ENCODE measurements at regions not wholly inside any gene's neighbourhood (a gene's known extent, or its start where the extent isn't known, plus 50 kb on each side); places are given as distances from the start of the nearest gene placed in this dataset.

DNA sequence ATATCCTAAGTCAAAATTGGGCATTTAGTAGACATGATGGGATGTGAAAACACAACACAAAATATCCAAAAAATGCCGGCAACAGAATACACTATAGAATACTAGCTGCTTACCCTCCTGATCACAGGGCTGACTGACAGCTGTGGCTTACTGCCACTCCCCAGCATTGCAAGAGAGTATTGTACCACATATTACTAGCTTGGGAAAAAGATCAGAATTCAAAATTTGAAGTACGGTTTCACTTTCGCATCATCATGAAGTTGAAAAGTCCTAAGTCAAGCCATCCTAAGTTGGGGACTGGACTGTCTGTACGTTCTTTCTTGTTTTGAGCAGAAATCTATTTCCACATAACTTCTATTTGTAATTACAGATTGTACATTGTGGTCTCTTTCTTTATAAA, 851.4 kb downstream of the MAT2B start:
- CTCF ChIA-PET = interaction anchor here (1.0 to 1.2 kb wide), 3 partner anchors 10 to 16 kb away, joined by 3 to 4 read pairs (median 3); no protein-coding TSS in a partner anchor
- DNase-seq (ENCODE audit: extremely low spot score) = no peak
- POLR2A ChIA-PET = no interaction called here
- TF ChIP-seq, protein P1, sequence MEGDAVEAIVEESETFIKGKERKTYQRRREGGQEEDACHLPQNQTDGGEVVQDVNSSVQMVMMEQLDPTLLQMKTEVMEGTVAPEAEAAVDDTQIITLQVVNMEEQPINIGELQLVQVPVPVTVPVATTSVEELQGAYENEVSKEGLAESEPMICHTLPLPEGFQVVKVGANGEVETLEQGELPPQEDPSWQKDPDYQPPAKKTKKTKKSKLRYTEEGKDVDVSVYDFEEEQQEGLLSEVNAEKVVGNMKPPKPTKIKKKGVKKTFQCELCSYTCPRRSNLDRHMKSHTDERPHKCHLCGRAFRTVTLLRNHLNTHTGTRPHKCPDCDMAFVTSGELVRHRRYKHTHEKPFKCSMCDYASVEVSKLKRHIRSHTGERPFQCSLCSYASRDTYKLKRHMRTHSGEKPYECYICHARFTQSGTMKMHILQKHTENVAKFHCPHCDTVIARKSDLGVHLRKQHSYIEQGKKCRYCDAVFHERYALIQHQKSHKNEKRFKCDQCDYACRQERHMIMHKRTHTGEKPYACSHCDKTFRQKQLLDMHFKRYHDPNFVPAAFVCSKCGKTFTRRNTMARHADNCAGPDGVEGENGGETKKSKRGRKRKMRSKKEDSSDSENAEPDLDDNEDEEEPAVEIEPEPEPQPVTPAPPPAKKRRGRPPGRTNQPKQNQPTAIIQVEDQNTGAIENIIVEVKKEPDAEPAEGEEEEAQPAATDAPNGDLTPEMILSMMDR (IDR thresholded peaks at IDR 0.05; ENCODE audit: control extremely low read depth, extremely low read depth, low read depth, missing control alignments) = no peak

DNA sequence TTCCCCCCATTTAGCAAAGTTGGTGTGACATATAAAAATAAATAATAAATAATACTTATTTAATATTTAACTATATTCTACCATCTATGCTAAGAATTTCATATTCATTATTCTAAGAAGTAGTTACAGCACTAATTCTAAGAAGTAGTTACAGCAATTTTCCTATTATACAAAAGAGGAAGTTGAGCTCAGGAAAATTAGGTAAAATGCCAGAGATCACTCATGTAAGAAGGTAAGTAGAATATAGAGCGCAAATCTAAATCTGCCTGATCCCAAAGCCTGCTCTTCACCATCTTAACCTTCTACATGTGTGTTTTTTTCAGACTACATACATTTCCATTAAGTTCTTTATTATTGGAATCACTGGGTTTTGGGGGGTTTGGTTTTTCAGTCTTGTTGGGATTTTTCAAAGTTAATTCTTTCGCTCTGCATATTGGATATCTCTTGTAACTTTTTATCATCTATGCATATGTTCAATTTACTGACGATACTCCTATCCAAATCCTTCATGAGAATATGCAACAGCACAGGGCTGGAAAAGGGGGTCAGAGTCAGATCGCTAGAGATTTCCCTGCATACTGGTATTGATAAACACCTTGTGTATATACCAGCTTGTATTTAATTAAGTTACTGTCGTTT, 852.1 kb downstream of the MAT2B start:
- ChIA-PET POLR2A (no interaction called here), CTCF (interaction anchor here (1.0 to 1.2 kb wide), 3 partner anchors 10 to 15 kb away, joined by 3 to 4 read pairs (median 3); no protein-coding TSS in a partner anchor)
- TF ChIP-seq, protein P1 (IDR thresholded peaks at IDR 0.05; ENCODE audit: control extremely low read depth, extremely low read depth, low read depth, missing control alignments) = no peak
- DNase-seq (ENCODE audit: extremely low spot score) = no peak

DNA sequence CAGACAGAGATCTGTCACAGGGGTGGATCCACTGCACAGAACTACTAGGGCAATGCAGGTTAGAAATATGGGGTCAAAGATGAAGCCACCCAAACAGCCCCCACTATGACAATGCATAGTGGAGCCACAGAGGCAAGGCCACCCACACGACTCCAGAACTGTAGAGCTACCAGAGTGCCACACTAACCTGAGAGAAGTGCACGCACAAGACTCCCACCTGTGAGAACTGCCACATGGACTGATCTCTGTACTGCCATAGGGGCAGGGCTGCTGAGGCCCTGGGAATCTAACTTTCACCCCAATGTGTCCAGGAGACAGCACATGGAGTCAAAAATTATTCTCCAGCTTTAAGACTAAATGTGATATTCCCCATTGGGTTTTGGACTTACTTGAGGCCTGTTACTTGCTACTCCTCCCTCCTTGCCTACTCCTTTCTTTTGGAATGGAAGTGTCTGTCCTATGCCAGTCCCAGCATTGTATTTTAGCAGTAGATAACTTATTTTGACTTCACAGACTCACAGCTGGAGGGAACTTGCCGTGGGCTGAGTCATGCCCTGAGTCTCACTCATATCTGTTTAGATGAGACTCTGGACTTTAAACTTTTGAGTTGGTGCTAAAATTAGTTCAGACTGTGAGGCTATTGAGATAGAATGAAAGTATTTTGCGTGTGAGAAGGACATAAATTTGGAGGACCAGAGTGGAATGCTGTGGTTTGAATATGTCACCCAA, 853.3 kb downstream of the MAT2B start:
- TF ChIP-seq, protein P1 (IDR thresholded peaks at IDR 0.05; ENCODE audit: control extremely low read depth, extremely low read depth, low read depth, missing control alignments) = no peak
- ChIA-PET CTCF (interaction anchor here (1.6 kb wide), 1 partner anchor 10 kb away, joined by 5 read pairs; no protein-coding TSS in a partner anchor), POLR2A (no interaction called here)
- no peak for DNase-seq (ENCODE audit: extremely low spot score)

DNA sequence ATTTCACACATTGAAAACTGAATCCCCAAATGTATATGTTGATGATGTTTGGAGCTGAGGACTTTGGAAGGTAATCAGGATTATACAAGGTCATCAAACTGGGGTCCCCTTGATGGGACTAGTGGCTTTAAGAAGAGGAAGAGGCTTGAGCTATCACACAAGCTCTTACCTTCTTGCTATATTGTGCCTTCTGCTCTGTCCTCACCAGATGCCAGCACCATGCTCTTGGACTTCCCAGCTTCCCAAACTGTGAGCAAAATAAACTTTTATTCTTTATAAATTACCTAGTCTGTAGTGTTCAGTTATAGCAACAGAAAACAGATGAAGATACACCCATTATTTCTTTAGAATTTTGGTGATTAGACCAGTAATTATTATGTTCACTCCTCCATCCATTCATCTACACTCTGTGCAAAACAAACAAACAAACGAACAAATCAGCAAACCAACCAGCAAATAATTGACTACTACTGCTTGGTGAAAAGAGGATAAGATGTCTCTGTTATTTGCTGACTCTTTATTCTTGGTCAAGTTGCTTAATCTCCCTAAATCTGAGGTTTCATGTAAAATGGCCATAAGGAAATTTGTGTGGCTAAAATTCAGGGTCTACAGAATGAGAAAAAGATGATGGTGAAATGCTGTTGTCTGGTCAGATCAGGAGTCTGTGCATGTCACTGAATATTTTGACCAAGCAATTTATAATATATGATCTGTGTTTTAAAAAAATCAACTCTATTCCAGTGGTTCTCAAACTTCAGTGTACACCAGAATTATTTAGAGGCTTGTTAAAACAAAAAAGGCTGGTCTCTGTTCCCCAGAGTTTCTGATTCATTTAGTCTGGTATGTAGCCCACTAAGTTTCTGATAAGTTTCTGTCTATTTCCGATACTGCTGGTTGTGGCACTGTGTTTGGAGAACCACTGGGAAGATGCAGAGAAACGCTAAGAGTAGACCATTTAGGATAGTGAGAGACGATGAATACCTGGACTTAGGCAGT, 854.1 kb downstream of the MAT2B start:
- TF ChIP-seq, protein P1 (IDR thresholded peaks at IDR 0.05; ENCODE audit: control extremely low read depth, extremely low read depth, low read depth, missing control alignments) = no peak
- POLR2A ChIA-PET = no interaction called here
- CTCF ChIA-PET = interaction anchor here (1.6 kb wide), 1 partner anchor 9 kb away, joined by 5 read pairs; no protein-coding TSS in a partner anchor
- DNase-seq (ENCODE audit: extremely low spot score) = no peak

DNA sequence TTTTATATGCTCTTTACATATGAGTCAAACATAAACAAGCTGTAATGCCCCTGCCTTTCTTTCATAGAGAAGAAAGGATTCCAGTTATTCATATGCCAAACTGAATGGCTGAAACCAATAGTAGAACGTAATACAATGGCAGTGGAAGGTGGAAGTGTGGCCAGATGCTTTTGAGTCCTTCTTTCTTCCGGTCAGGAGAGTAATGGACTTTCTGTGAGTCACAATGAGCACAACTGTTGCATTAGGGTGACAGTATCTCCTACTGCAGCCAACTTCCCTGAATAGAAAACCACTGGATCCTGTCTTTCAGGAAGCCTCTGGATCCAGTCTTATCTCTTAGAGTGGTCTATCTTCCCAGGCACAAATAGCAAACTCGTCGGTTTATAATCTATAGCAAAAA, 855.2 kb downstream of the MAT2B start:
- TF ChIP-seq, protein P1 (IDR thresholded peaks at IDR 0.05; ENCODE audit: control extremely low read depth, extremely low read depth, low read depth, missing control alignments) = no peak
- POLR2A ChIA-PET = no interaction called here
- DNase-seq (ENCODE audit: extremely low spot score) = no peak
- CTCF ChIA-PET = no interaction called here

DNA sequence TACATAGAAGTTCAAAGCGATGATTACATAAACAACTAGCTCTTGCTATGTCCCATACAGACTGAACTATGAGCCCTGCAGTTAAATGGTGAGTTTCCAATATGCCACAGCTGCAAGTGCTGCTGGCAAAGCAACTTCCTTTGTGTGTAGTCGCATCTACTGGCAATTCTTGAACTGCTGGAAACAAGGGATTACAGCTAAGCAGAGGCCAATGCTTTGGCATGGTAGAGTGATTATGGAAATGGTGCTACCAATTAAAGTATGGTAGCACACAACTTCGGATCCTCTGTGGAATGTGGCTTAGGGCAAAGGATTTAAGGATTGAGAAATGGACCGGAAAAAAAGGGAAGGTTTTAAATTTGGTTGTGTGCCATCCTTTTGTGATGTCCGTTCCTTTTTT, 856.6 kb downstream of the MAT2B start:
- DNase-seq (ENCODE audit: extremely low spot score) = no peak
- ChIA-PET POLR2A (no interaction called here), CTCF (interaction anchor here (0.8 to 1.4 kb wide), 2 partner anchors 11 kb away, joined by 3 to 4 read pairs; no protein-coding TSS in a partner anchor)
- TF ChIP-seq, protein P1 (IDR thresholded peaks at IDR 0.05; ENCODE audit: control extremely low read depth, extremely low read depth, low read depth, missing control alignments) = no peak

Measured in GM10248 (cell line).